Thoracic aorta (tissue), 2 donors: ENCODE measurements at regions not wholly inside any gene's neighbourhood (a gene's known extent, or its start where the extent isn't known, plus 50 kb on each side); places are given as distances from the start of the nearest gene placed in this dataset.
"Not testable (repeated sequence)": the region's sequence is repeated elsewhere in the genome, so short reads cannot be mapped to it uniquely, and the experiment has no call there.

ENCODE experiments used
- ATAC-seq: fragments of 150-250 bp; one replicate; pipeline ENCODE4 v1.8.0; 2017; ENCODE audit warnings: low read depth; ENCODE audit not compliant: insufficient number of reproducible peaks, low FRiP score
- DNase-seq: peaks from one replicate; pipeline ENCODE4 v3.0.0-alpha.2; 2020; ENCODE audit warnings: low spot score
- H3K27ac ChIP-seq, 2 donors: fragments of 200-600 bp; sonication (generic); 1 replicate in 1 of 2; 2 replicates in 1 of 2; pipeline ENCODE4 v1.5.1; 2016; ENCODE audit warnings: mild to moderate bottlenecking in 2 of 2, moderate library complexity in 2 of 2
- H3K27me3 ChIP-seq: fragments of 200-600 bp; sonication (generic); replicated peaks from 2 replicates; pipeline ENCODE4 v1.6.0; 2016; ENCODE audit warnings: mild to moderate bottlenecking; ENCODE audit not compliant: insufficient read depth
- H3K36me3 ChIP-seq: fragments of 200-600 bp; sonication (generic); one replicate; pipeline ENCODE4 v1.5.1; 2016
- H3K4me1 ChIP-seq, 2 donors: fragments of 200-600 bp; sonication (generic); 1 replicate in 1 of 2; 2 replicates in 1 of 2; pipeline versions ENCODE4 v1.5.1 to v1.6.0; 2016; ENCODE audit warnings: low read depth in 2 of 2, mild to moderate bottlenecking in 1 of 2; ENCODE audit not compliant: control insufficient read depth in 1 of 2
- H3K4me3 ChIP-seq: fragments of 200-600 bp; sonication (generic); 2 replicates; pipeline ENCODE4 v1.5.1; 2016; ENCODE audit warnings: mild to moderate bottlenecking
- H3K9me3 ChIP-seq: fragments of 200-600 bp; sonication (generic); 2 replicates; pipeline ENCODE4 v1.5.1; 2016
- CTCF ChIP-seq: fragments of 200-600 bp; sonication (generic); IDR thresholded peaks from one replicate; pipeline ENCODE4 v1.5.1; 2019; ENCODE audit warnings: antibody characterized with exemption

- no peak for ATAC-seq
- H3K27me3 ChIP-seq, result no peaks in the 10 kb centered on the region
These were observed 1112.0 kb upstream of the INTU start for GRCh38 chr4:126520731-126521130.

GRCh38 chr4:126525400-126525799 is 1107.4 kb upstream of the INTU start:
- not testable (repeated sequence) for H3K4me1 ChIP-seq, H3K36me3 ChIP-seq, H3K27ac ChIP-seq, ATAC-seq, H3K27me3 ChIP-seq, H3K4me3 ChIP-seq, DNase-seq
- peaks cover 14% of the 10 kb centered on the region for H3K9me3 ChIP-seq

More at GRCh38 chr4:126520731-126521130, 1112.0 kb upstream of the INTU start:
- Histone ChIP-seq H3K4me3 (no peak overlapping the region), H3K4me1 (peaks cover 0 to 4% of the 10 kb centered on the region in 2 donors), H3K36me3 (no peaks in the 10 kb centered on the region), H3K9me3 (peaks cover 7% of the 10 kb centered on the region), H3K27ac (no peak overlapping the region)
- DNase-seq, result no peak
- no peak for TF ChIP-seq CTCF

GRCh38 chr4:126526335-126526734 is 1106.4 kb upstream of the INTU start:
- Histone ChIP-seq H3K36me3 (no peaks in the 10 kb centered on the region), H3K9me3 (peaks cover 14% of the 10 kb centered on the region), H3K27ac (no peak overlapping the region), H3K27me3 (no peaks in the 10 kb centered on the region), H3K4me1 (peaks cover 6 to 9% of the 10 kb centered on the region in 2 donors), H3K4me3 (no peak overlapping the region)
- no peak for TF ChIP-seq CTCF
- no peak for ATAC-seq
- no peak for DNase-seq

GRCh38 chr4:126529997-126530396 is 1102.8 kb upstream of the INTU start:
- H3K4me1 ChIP-seq, result peaks cover 24 to 27% of the 10 kb centered on the region in 2 donors
- no peak for DNase-seq
- no peak overlapping the region for H3K4me3 ChIP-seq
- H3K27ac ChIP-seq, result no peak overlapping the region
- no peaks in the 10 kb centered on the region for H3K27me3 ChIP-seq
- H3K36me3 ChIP-seq, result no peaks in the 10 kb centered on the region
- peaks cover 14% of the 10 kb centered on the region for H3K9me3 ChIP-seq
- no peak for ATAC-seq
- no peak for TF ChIP-seq CTCF

- H3K9me3 ChIP-seq, result peaks cover 3% of the 10 kb centered on the region
- H3K27me3 ChIP-seq, result no peaks in the 10 kb centered on the region
- no peak overlapping the region for H3K4me3 ChIP-seq
- DNase-seq, result no peak
- H3K4me1 ChIP-seq, result peaks cover 24 to 27% of the 10 kb centered on the region in 2 donors
- TF ChIP-seq CTCF, result no peak
- ATAC-seq, result peak; percentile 79
- no peaks in the 10 kb centered on the region for H3K36me3 ChIP-seq
- peak overlapping the region in 1 of 2 donors; percentile 54 for H3K27ac ChIP-seq
These were observed 1101.7 kb upstream of the INTU start for GRCh38 chr4:126530996-126531585.

- Histone ChIP-seq H3K4me3 (no peak overlapping the region), H3K9me3 (no peaks in the 10 kb centered on the region), H3K36me3 (no peaks in the 10 kb centered on the region), H3K4me1 (peaks cover 24 to 27% of the 10 kb centered on the region in 2 donors), H3K27me3 (no peaks in the 10 kb centered on the region), H3K27ac (no peak overlapping the region)
- ATAC-seq (no peak), DNase-seq (no peak)
- TF ChIP-seq CTCF, result no peak
These were observed 1100.2 kb upstream of the INTU start for GRCh38 chr4:126532527-126532926.
